Ovary (tissue), 7 donors: ENCODE measurements at regions not wholly inside any gene's neighbourhood (a gene's known extent, or its start where the extent isn't known, plus 50 kb on each side); places are given as distances from the start of the nearest gene placed in this dataset.

Experiments used
- DNase-seq, 5 donors: peaks; one replicate each; pipeline ENCODE4 v3.0.0-alpha.2; 2019 to 2020
- H3K27ac ChIP-seq, 2 donors: fragments of 200-600 bp; one replicate each; pipeline versions ENCODE4 v1.5.1 to v1.8.0; 2019 to 2022
- H3K27me3 ChIP-seq: fragments of 200-600 bp; one replicate; pipeline ENCODE4 v1.8.0; 2022
- H3K36me3 ChIP-seq: fragments of 200-600 bp; sonication (generic); one replicate; pipeline ENCODE4 v1.5.1; 2019
- H3K4me1 ChIP-seq: one replicate; pipeline ENCODE4 v1.8.1; 2013; ENCODE audit warnings: mild to moderate bottlenecking, moderate library complexity; ENCODE audit not compliant: insufficient read depth
- H3K4me3 ChIP-seq: fragments of 200-600 bp; sonication (generic); one replicate; pipeline ENCODE4 v1.5.1; 2017
- H3K9me3 ChIP-seq, 2 donors: fragments of 200-600 bp in 1 of 2; sonication (generic) in 1 of 2; one replicate each; pipeline versions ENCODE4 v1.5.1 to v1.8.1; 2013 to 2019; ENCODE audit warnings: mild to moderate bottlenecking in 1 of 2, moderate library complexity in 1 of 2
- EP300 ChIP-seq: sonication (generic); formaldehyde crosslinking; IDR thresholded peaks from one replicate; pipeline ENCODE4 v1.6.1; 2017; ENCODE audit warnings: antibody characterized with exemption
- POLR2A ChIP-seq: fragments of 450-650 bp; IDR thresholded peaks from one replicate; pipeline ENCODE4 v1.6.1; 2017; ENCODE audit warnings: antibody characterized with exemption, mild to moderate bottlenecking, moderate library complexity
- WGBS, 3 donors: extraction: QIAGEN DNeasy Blood & Tissue Kit in 1 of 3; methylation state at CpG; one replicate each; pipeline versions ENCODE4 v1.1.5 to v1.1.7; 2013 to 2017; 5-methylcytosine and 5-hydroxymethylcytosine counted together
- intact Hi-C, 4 donors: fragments of 100-400 bp; cut with DNase I; formaldehyde crosslinking; loops; one replicate each; pipeline versions ENCODE4 v1.11.0 to v1.15.1; 2022 to 2023
- TF ChIP-seq, protein P1 (sequence below), 3 donors: fragments of 450-650 bp in 2 of 3; fragments of 200-600 bp in 1 of 3; IDR thresholded peaks; one replicate each; pipeline versions ENCODE4 v1.5.1 to v1.8.0; 2016 to 2022; ENCODE audit warnings: antibody characterized with exemption in 3 of 3, mild to moderate bottlenecking in 1 of 3
- donor health status: DM: no; HTN: no; CAD: no; lungs with moderate emphysema.
- donor health status: DM: no; HTN: no; CAD: no.
- donor health status: Bipolar disorder and iron deficiency.
- donor health status: DM: no; HTN: no; CAD: no.
- donor health status: DM: yes; HTN: yes; CAD: no.

GRCh38 chr2:66885775-66886383 is 451.0 kb downstream of the MEIS1 start:
- H3K27me3 ChIP-seq = no peaks in the 10 kb centered on the region
- TF ChIP-seq, protein P1, sequence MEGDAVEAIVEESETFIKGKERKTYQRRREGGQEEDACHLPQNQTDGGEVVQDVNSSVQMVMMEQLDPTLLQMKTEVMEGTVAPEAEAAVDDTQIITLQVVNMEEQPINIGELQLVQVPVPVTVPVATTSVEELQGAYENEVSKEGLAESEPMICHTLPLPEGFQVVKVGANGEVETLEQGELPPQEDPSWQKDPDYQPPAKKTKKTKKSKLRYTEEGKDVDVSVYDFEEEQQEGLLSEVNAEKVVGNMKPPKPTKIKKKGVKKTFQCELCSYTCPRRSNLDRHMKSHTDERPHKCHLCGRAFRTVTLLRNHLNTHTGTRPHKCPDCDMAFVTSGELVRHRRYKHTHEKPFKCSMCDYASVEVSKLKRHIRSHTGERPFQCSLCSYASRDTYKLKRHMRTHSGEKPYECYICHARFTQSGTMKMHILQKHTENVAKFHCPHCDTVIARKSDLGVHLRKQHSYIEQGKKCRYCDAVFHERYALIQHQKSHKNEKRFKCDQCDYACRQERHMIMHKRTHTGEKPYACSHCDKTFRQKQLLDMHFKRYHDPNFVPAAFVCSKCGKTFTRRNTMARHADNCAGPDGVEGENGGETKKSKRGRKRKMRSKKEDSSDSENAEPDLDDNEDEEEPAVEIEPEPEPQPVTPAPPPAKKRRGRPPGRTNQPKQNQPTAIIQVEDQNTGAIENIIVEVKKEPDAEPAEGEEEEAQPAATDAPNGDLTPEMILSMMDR (IDR thresholded peaks at IDR 0.05) = no peak
- TF ChIP-seq POLR2A = no peak
- TF ChIP-seq EP300 = no peak
- no peak overlapping the region for H3K27ac ChIP-seq
- WGBS, 3 donors = 72 to 78% (median 74%) methylated on average over 2 of the region's 2 CpGs
- DNase-seq = no peak
- H3K9me3 ChIP-seq = no peaks in the 10 kb centered on the region
- H3K4me3 ChIP-seq = no peak overlapping the region
- H3K4me1 ChIP-seq = no peaks in the 10 kb centered on the region
- intact Hi-C loops = no loop called here
- no peaks in the 10 kb centered on the region for H3K36me3 ChIP-seq

DNA sequence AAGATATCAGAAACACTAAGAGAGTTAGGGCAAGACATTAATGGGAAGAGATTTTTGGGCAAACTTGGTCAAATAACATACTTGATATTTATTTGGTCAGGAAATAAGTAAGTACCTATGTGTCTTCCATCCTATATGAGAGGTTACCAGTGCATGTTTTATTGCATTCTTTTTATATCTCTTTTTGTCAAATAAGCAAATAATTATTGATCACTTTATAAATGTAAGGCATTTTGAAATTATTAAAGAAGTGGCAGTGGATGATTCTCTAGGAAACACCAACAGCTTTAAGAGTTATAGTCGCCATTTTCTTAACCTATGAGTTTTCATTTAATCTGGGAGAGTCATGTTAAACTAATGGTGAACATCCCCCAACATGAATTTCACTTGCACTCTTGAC is 453.3 kb downstream of the MEIS1 start:
- Histone ChIP-seq H3K9me3 (no peaks in the 10 kb centered on the region), H3K4me3 (no peak overlapping the region), H3K27ac (no peak overlapping the region), H3K36me3 (no peaks in the 10 kb centered on the region), H3K27me3 (no peaks in the 10 kb centered on the region), H3K4me1 (peaks cover 2% of the 10 kb centered on the region)
- TF ChIP-seq EP300 = no peak
- TF ChIP-seq POLR2A = no peak
- TF ChIP-seq, protein P1 (IDR thresholded peaks at IDR 0.05) = no peak
- DNase-seq = no peak
- WGBS, 3 donors = 93 to 100% (median 98%) methylated on average over 1 of the region's 1 CpG
- intact Hi-C loops = no loop called here

DNA sequence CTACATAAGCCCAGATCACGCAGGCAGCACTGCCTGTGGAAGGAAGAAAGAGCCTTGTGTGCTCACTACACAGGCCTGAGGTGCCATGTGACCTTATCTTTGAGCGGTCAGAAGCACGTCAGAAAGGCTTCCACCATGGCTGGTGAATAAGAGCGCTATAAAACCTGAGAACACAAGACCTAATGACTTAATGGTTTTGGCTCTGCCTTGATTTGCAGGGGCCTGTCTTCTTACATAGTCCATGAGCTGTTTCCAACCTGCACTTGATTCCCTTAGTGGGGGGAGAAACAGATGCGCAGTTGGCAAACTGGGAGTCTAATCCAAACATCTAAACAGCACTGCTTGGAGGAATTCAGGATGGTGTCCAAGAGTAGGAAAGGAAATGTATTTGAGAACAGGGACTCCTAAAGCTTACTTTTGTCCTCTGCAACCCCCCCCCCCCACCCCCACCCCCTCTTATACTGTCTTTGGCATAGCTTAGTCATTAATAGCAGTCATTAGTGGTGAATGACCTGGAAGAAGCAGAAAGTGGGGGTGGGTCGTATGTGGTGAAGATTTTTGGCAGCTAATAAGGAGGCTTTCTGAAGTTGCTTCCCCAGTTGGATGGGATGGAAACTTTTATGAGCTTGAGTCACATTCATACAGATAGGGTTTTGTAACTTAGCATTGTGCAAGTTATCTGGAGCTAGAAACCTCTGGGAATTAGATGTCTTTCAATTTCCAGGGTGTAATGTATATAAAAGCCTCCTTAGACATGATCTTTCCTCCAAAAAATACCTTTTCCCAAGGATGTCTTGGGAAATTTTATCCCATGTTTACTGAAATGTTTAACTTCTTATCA is 454.1 kb downstream of the MEIS1 start:
- no peak overlapping the region for H3K27ac ChIP-seq

DNA sequence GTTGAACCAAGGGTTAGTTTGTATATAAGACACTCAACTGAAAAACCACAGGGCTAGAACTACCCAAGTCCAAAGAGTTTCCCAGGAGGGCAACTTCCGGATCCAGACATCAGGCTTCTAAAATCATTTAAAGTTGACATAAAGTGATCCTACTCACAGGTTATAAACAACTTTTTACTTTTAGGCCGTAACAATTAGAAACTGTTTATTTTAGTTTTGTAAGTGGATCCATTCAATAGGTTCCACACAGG is 454.6 kb downstream of the MEIS1 start:
- 80 to 85% (median 81%) methylated on average over 2 of the region's 2 CpGs for WGBS, 3 donors
- intact Hi-C loops = no loop called here
- H3K27ac ChIP-seq = no peak overlapping the region

More for the DNA sequence above, 454.1 kb downstream of the MEIS1 start:
- WGBS, 3 donors = 68 to 80% (median 71%) methylated on average over 6 of the region's 6 CpGs
- Histone ChIP-seq H3K27me3 (no peaks in the 10 kb centered on the region), H3K4me1 (peaks cover 2% of the 10 kb centered on the region), H3K36me3 (no peaks in the 10 kb centered on the region), H3K9me3 (no peaks in the 10 kb centered on the region), H3K4me3 (no peak overlapping the region)
- TF ChIP-seq EP300 (no peak), POLR2A (no peak)
- TF ChIP-seq, protein P1 (IDR thresholded peaks at IDR 0.05) = no peak
- intact Hi-C loops = no loop called here
- no peak for DNase-seq

More for the DNA sequence above, 454.6 kb downstream of the MEIS1 start:
- H3K4me3 ChIP-seq = no peak overlapping the region
- peaks cover 2% of the 10 kb centered on the region for H3K4me1 ChIP-seq
- TF ChIP-seq POLR2A = no peak
- no peak for TF ChIP-seq EP300
- TF ChIP-seq, protein P1 (IDR thresholded peaks at IDR 0.05) = no peak
- no peak for DNase-seq
- no peaks in the 10 kb centered on the region for H3K27me3 ChIP-seq
- H3K9me3 ChIP-seq = no peaks in the 10 kb centered on the region
- H3K36me3 ChIP-seq = no peaks in the 10 kb centered on the region
